CD4-positive, alpha-beta T cell (primary cell): ENCODE measurements at regions not wholly inside any gene's neighbourhood (a gene's known extent, or its start where the extent isn't known, plus 50 kb on each side); places are given as distances from the start of the nearest gene placed in this dataset.

Source experiments
- ATAC-seq: fragments of 200-7000 bp; cut with Tn5 transposase; one replicate; pipeline ENCODE4 v1.10.0; 2022; ENCODE audit warnings: mild to moderate bottlenecking; ENCODE audit not compliant: poor library complexity
- CTCF ChIA-PET: fragments of 350-600 bp; sonication (Branson Sonifier 250); formaldehyde crosslinking; loops from one replicate; lab custom pipeline; 2021; ENCODE audit warnings: antibody characterized with exemption, inconsistent platforms; lab: Charles Lee
- POLR2A ChIA-PET: fragments of 350-600 bp; sonication (Branson Sonifier 250); formaldehyde crosslinking; loops from one replicate; lab custom pipeline; 2021; ENCODE audit warnings: antibody characterized with exemption, inconsistent platforms; lab: Charles Lee
- DNase-seq, 14 experiments: peaks; one replicate each; pipeline ENCODE4 v3.0.0-alpha.2; 2013 to 2020; ENCODE audit warnings: mixed read lengths in 2 of 14
- H3K27ac ChIP-seq, 2 donors: one replicate each; pipeline versions ENCODE4 v1.5.1 to v1.7.0; 2013; ENCODE audit warnings: low read length in 2 of 2, low read depth in 1 of 2, mild to moderate bottlenecking in 1 of 2
- H3K27me3 ChIP-seq, 2 experiments: 1 replicate in 1 of 2; 2 replicates in 1 of 2; pipeline versions ENCODE4 v1.6.1 to v1.7.0; 2013; ENCODE audit warnings: low read length in 2 of 2, control low read depth in 1 of 2, mild to moderate bottlenecking in 1 of 2, moderate library complexity in 1 of 2; ENCODE audit not compliant: insufficient read depth in 2 of 2, control insufficient read depth in 1 of 2
- H3K36me3 ChIP-seq: one replicate; pipeline ENCODE4 v1.6.1; 2013; ENCODE audit warnings: low read length, control low read depth; ENCODE audit not compliant: insufficient read depth
- H3K4me1 ChIP-seq: one replicate; pipeline ENCODE4 v1.6.1; 2013; ENCODE audit warnings: low read length, control low read depth; ENCODE audit not compliant: insufficient read depth
- H3K4me3 ChIP-seq: one replicate; pipeline ENCODE4 v1.5.1; 2013; ENCODE audit warnings: mild to moderate bottlenecking, low read length, moderate library complexity
- H3K9me3 ChIP-seq, 2 experiments: 1 replicate in 1 of 2; 2 replicates in 1 of 2; pipeline versions ENCODE4 v1.6.1 to v1.7.0; 2013; ENCODE audit warnings: low read length in 2 of 2, mild to moderate bottlenecking in 2 of 2, control low read depth in 1 of 2, moderate library complexity in 1 of 2; ENCODE audit not compliant: control insufficient read depth in 1 of 2, insufficient read depth in 1 of 2
- H3K27ac Mint-ChIP-seq: one replicate; pipeline ENCODE4 v1.8.0; 2020; ENCODE audit warnings: mixed read lengths
- H3K27me3 Mint-ChIP-seq: one replicate; pipeline ENCODE4 v1.8.0; 2021; ENCODE audit warnings: mixed read lengths
- H3K36me3 Mint-ChIP-seq: one replicate; pipeline ENCODE4 v1.8.0; 2021; ENCODE audit warnings: low read depth, mixed read lengths
- H3K4me1 Mint-ChIP-seq: one replicate; pipeline ENCODE4 v1.8.0; 2021; ENCODE audit warnings: low read depth, mixed read lengths
- H3K4me3 Mint-ChIP-seq: one replicate; pipeline ENCODE4 v1.8.0; 2020; ENCODE audit warnings: mild to moderate bottlenecking, mixed read lengths
- H3K9me3 Mint-ChIP-seq: one replicate; pipeline ENCODE4 v1.8.0; 2020; ENCODE audit warnings: mixed read lengths
- CTCF ChIP-seq: fragments of 200-600 bp; IDR thresholded peaks from one replicate; pipeline ENCODE4 v1.8.0; 2022; ENCODE audit warnings: antibody characterized with exemption, mild to moderate bottlenecking
- intact Hi-C, 2 experiments: fragments of 100-400 bp; cut with DNase I in 1 of 2; cut with micrococcal nuclease in 1 of 2; formaldehyde crosslinking; loops; one replicate each; pipeline versions ENCODE4 v1.15.1 to v1.9.0; 2023 to 2025; cut with DNase I, micrococcal nuclease

- intact Hi-C loops: no loop called here
- Histone ChIP-seq H3K27ac (no peak overlapping the region), H3K4me1 (no peaks in the 10 kb centered on the region), H3K4me3 (no peak overlapping the region), H3K36me3 (no peaks in the 10 kb centered on the region), H3K9me3 (no peaks in the 10 kb centered on the region), H3K27me3 (no peaks in the 10 kb centered on the region)
- POLR2A ChIA-PET: no interaction called here
- H3K4me1 Mint-ChIP-seq: no peaks in the 10 kb centered on the region
- H3K9me3 Mint-ChIP-seq: no peaks in the 10 kb centered on the region
- H3K27me3 Mint-ChIP-seq: no peaks in the 10 kb centered on the region
- H3K27ac Mint-ChIP-seq: no peak overlapping the region
- TF ChIP-seq CTCF: no peak
- ATAC-seq: no peak
- H3K4me3 Mint-ChIP-seq: no peak overlapping the region
- no peaks in the 10 kb centered on the region for H3K36me3 Mint-ChIP-seq
- no peak for DNase-seq
- CTCF ChIA-PET: no interaction called here
Observed at GRCh38 chr13:71018995-71019394, 848.0 kb downstream of the DACH1 start.

GRCh38 chr13:71018544-71018943, 848.5 kb downstream of the DACH1 start:
- no peak overlapping the region for H3K27ac Mint-ChIP-seq
- no peaks in the 10 kb centered on the region for H3K27me3 ChIP-seq
- H3K36me3 ChIP-seq: no peaks in the 10 kb centered on the region
- ATAC-seq: no peak
- no peak overlapping the region for H3K4me3 ChIP-seq
- H3K9me3 Mint-ChIP-seq: no peaks in the 10 kb centered on the region
- no peaks in the 10 kb centered on the region for H3K4me1 Mint-ChIP-seq
- no peaks in the 10 kb centered on the region for H3K9me3 ChIP-seq
- CTCF ChIA-PET: no interaction called here
- DNase-seq: no peak
- H3K27me3 Mint-ChIP-seq: no peaks in the 10 kb centered on the region
- TF ChIP-seq CTCF: no peak
- intact Hi-C loops: no loop called here
- H3K27ac ChIP-seq: no peak overlapping the region
- no peaks in the 10 kb centered on the region for H3K36me3 Mint-ChIP-seq
- no peaks in the 10 kb centered on the region for H3K4me1 ChIP-seq
- H3K4me3 Mint-ChIP-seq: no peak overlapping the region
- POLR2A ChIA-PET: no interaction called here

- Histone ChIP-seq H3K4me1 (no peaks in the 10 kb centered on the region), H3K9me3 (no peaks in the 10 kb centered on the region), H3K36me3 (no peaks in the 10 kb centered on the region), H3K4me3 (no peak overlapping the region), H3K27me3 (no peaks in the 10 kb centered on the region), H3K27ac (no peak overlapping the region)
- no peaks in the 10 kb centered on the region for H3K36me3 Mint-ChIP-seq
- intact Hi-C loops: no loop called here
- CTCF ChIA-PET: no interaction called here
- no peaks in the 10 kb centered on the region for H3K9me3 Mint-ChIP-seq
- POLR2A ChIA-PET: no interaction called here
- no peaks in the 10 kb centered on the region for H3K27me3 Mint-ChIP-seq
- DNase-seq: no peak
- no peak overlapping the region for H3K27ac Mint-ChIP-seq
- TF ChIP-seq CTCF: no peak
- ATAC-seq: no peak
- H3K4me3 Mint-ChIP-seq: no peak overlapping the region
- no peaks in the 10 kb centered on the region for H3K4me1 Mint-ChIP-seq
Observed at GRCh38 chr13:71017607-71018006, 849.4 kb downstream of the DACH1 start.
